ENCODE measurements at regions not wholly inside any gene's neighbourhood (a gene's known extent, or its start where the extent isn't known, plus 50 kb on each side); places are given as distances from the start of the nearest gene placed in this dataset.

DNA sequence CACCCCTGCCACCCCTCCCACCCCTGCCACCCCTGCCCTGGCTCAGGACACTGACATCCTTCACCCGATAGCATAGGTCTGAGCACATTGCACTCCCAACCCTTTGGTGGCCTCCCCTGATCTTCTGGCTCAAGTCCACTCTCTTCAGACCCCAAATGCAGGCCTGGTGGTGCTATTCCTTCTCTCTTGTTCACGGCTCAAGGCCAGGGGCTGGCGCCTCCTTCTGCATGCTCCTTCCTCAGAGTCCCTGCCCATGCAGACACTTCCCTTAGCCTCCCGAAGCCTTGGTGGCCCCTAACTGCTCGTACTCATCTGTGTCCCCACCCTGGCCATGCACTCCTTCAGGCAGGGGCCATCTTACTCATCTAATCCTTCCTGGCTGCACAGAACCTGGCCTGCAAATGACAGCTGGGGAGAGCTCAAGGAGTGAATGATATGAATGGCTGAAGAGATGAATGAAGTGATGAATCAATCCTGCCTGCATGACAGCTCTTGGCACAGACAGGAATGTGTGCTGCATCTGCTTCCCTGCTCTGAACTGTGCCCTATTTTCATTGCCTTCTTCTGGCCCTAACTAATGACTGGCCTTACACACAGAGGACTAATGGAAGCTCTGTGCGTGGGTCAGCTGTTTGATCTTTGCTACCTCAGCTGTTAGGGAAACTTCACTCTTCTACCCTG lies 290.8 kb downstream of the DYSF start:
- no peak for DNase-seq

GRCh38 chr2:71742953-71743601 lies 289.7 kb downstream of the DYSF start:
- peak in 7 of 58 donors; percentile 5 to 44 (median 28) for DNase-seq

- peak in 10 of 58 donors; percentile 11 to 38 (median 24) for DNase-seq
These were observed 283.6 kb downstream of the DYSF start for GRCh38 chr2:71736986-71737385.

GRCh38 chr2:71736091-71736861 lies 282.9 kb downstream of the DYSF start:
- no peak for DNase-seq

Measured in anterior cingulate cortex (tissue), 58 donors.